RWPE1 (cell line): ENCODE measurements at regions not wholly inside any gene's neighbourhood (a gene's known extent, or its start where the extent isn't known, plus 50 kb on each side); places are given as distances from the start of the nearest gene placed in this dataset.

Experiments used
- CTCF ChIA-PET: fragments of 350-600 bp; sonication (Branson Sonifier 250); formaldehyde crosslinking; extraction: SDS; loops from one replicate; lab custom pipeline; 2021; lab: Yijun Ruan, JAX
- POLR2A ChIA-PET: fragments of 400-600 bp; formaldehyde crosslinking; extraction: SDS; loops from one replicate; lab custom pipeline; 2020; ENCODE audit warnings: antibody characterized with exemption; ENCODE audit not compliant: low non-redundant PET; lab: Yijun Ruan, JAX
- DNase-seq: peaks from one replicate; pipeline ENCODE4 v3.0.0; 2012; ENCODE audit warnings: low spot score
- H3K27ac ChIP-seq: fragments of 450-650 bp; 2 replicates; pipeline ENCODE4 v1.5.1; 2017
- TF ChIP-seq, protein P1 (sequence below): fragments of 450-650 bp; conservative IDR thresholded peaks from 2 replicates; pipeline ENCODE4 v1.5.1; 2017; ENCODE audit warnings: low read depth, mild to moderate bottlenecking

DNA sequence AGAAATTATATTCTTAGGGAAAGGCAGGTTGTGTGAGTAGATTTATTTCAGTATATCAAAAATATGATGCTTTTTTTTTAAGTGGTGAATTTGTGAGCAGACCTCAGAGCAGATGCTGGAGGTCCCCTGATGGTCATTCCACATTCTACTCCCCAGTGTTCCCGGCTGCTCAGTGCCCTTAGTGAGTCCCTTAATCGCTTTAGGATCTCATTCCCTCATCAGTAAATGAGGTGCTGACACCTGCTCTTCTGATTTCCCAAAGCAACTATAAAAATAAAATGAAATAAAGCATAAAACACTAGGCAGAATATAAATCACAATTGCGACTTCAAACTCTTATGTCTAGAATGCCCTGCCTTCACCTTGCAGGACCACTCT lies 216.2 kb upstream of the TNP1 start:
- ChIA-PET POLR2A (no interaction called here), CTCF (no interaction called here)
- TF ChIP-seq, protein P1, sequence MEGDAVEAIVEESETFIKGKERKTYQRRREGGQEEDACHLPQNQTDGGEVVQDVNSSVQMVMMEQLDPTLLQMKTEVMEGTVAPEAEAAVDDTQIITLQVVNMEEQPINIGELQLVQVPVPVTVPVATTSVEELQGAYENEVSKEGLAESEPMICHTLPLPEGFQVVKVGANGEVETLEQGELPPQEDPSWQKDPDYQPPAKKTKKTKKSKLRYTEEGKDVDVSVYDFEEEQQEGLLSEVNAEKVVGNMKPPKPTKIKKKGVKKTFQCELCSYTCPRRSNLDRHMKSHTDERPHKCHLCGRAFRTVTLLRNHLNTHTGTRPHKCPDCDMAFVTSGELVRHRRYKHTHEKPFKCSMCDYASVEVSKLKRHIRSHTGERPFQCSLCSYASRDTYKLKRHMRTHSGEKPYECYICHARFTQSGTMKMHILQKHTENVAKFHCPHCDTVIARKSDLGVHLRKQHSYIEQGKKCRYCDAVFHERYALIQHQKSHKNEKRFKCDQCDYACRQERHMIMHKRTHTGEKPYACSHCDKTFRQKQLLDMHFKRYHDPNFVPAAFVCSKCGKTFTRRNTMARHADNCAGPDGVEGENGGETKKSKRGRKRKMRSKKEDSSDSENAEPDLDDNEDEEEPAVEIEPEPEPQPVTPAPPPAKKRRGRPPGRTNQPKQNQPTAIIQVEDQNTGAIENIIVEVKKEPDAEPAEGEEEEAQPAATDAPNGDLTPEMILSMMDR, result no peak
- no peak overlapping the region for H3K27ac ChIP-seq
- no peak for DNase-seq

DNA sequence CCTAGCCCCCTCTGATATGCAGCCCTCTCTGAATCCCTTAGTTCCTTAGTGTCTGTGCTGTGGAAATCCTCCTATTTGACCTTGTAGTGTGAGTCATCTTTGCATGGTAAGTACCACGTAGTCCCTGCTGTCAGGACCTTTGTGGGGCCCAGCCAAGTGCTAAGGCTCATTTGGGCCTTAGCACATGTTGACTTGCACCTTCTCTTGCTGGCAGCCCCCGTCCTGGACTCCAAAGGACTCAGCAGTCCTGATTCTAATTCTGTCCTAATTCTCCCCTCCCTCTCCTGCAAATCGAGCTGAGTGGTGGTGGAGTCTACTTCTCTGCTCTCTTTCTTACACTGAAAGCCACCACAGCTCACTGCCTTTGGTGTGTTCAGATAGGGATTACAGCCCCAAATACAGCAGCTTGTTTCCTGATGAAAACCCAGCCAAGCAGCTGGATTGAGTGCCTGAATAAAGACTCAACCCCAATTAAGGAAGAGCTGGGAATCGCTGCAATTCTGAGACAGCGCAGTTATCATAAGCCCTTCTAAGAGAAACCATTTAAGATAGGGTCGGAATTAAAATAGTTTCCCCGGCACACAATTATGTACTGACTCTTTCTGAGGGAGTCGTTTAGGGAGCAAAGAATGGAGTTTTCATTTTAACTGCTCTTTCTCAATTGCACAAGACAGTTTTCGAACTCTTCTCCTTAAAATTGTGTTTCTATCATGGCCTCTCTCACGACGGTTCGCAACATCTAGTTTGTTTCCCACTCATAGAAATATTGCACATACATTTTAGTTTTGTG lies 215.6 kb upstream of the TNP1 start:
- TF ChIP-seq, protein P1, result no peak
- no peak overlapping the region for H3K27ac ChIP-seq
- CTCF ChIA-PET, result no interaction called here
- no peak for DNase-seq
- POLR2A ChIA-PET, result no interaction called here

DNA sequence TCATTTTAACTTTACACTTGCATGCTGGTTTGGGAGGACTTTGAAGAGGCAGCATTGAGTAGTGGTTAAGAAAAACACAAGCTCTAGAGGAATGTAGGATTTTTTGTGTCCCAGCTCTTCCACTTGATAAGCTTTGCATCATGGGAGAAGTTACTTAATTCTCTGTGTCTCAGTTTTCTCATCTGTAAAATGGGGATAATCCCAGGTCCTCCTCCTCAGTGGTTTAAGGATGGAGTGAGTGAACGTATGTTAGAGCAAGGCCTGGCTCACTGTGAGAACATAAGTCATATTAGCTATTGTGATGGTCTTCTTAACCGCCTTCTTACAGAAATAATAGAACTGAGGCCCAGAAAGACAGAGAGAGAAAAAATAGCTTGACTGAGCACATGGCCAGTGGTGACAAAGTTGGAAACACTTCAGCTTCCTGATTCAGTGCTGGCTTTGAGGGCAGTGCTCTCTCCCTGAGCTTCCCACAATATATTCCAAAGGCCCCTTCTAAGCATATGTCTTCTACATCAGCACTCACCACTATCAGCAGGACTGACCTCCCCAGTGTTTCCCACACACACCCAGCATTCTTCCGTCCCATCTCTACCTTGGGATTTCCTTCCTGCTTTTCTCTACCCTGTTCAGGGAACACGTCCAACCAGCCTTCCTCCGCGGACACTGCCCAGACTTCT lies 214.9 kb upstream of the TNP1 start:
- TF ChIP-seq, protein P1, result no peak
- DNase-seq, result no peak
- H3K27ac ChIP-seq, result no peak overlapping the region
- CTCF ChIA-PET, result no interaction called here
- POLR2A ChIA-PET, result no interaction called here

DNA sequence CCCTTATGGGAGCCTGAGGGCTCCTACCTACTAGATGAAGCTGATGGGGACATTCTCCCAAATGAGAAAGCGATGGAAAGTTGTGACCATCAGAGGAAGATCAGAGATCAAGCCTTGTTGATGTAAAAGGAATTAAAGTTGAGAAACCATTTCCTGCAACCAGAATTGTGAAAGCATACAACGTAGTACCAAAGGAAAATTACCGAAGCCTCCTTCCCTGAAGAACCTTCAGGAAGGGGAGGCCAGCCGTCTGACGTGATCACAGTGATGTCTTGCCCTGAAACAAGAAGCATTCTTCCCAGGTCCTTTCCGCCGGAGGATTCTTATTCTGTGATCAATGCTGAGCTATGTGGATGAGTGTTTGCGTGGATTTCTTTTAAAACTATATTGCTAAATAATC lies 211.6 kb upstream of the TNP1 start:
- no peak for DNase-seq
- ChIA-PET POLR2A (no interaction called here), CTCF (no interaction called here)
- TF ChIP-seq, protein P1, result no peak
- no peak overlapping the region for H3K27ac ChIP-seq

DNA sequence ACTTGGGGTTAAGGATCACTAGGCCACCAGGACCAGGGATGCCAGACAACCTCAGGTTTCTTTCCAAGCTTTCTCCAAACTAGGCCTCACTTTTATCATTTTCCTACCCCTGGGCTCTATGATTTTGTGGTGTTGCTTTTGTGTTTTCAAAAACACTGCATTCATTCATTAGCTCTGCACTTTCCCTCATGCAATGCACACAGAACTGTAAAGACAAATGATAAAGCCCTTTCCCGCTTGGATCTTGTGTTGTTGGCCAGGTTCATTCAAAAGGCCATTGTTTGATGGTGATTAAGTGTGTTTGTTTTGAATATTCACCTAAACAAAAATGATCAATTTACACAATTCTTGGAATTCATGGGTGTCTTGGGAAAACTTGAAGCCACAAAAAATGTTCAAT lies 210.7 kb upstream of the TNP1 start:
- DNase-seq, result no peak
- no peak overlapping the region for H3K27ac ChIP-seq
- TF ChIP-seq, protein P1, result no peak
- ChIA-PET CTCF (no interaction called here), POLR2A (no interaction called here)

DNA sequence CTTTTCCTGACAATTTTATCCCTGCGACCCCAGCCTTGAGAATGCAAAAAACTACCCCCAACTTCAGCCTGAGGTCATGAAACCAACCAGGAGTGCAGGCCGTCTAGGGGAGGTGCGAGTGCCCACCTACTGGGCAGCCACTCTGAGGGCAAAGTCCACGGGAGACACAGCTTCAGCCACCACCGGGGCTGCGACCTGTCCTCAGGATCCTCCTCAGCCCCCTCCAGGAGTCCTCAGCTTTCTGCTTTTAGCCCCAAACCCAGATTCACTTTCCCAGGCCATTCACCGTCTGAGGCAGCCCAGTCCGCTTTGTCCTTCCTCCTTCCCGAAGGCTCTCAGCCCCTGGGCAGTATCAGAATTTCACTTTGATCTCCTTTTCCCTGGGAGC lies 210.2 kb upstream of the TNP1 start:
- TF ChIP-seq, protein P1, result no peak
- CTCF ChIA-PET, result no interaction called here
- no peak for DNase-seq
- POLR2A ChIA-PET, result no interaction called here
- no peak overlapping the region for H3K27ac ChIP-seq
